OCI-LY1 (cell line): ENCODE measurements at regions not wholly inside any gene's neighbourhood (a gene's known extent, or its start where the extent isn't known, plus 50 kb on each side); places are given as distances from the start of the nearest gene placed in this dataset.
"Not testable (repeated sequence)": the region's sequence is repeated elsewhere in the genome, so short reads cannot be mapped to it uniquely, and the experiment has no call there.

ENCODE experiments used
- H2AFZ ChIP-seq: fragments of 200-600 bp; sonication (generic), shearing (Covaris generic); 2 replicates; pipeline ENCODE4 v1.6.0; 2014; ENCODE audit warnings: antibody characterized with exemption, mild to moderate bottlenecking, low read length
- H3F3A ChIP-seq: fragments of 200-600 bp; sonication (generic), shearing (Covaris generic); 2 replicates; pipeline ENCODE4 v1.6.0; 2014; ENCODE audit warnings: mild to moderate bottlenecking, antibody characterized with exemption, low read length, moderate library complexity; ENCODE audit not compliant: insufficient read depth
- H3K27ac ChIP-seq: fragments of 200-600 bp; sonication (generic); 2 replicates; pipeline ENCODE4 v1.5.1; 2014; ENCODE audit warnings: low read length, mixed run types, mild to moderate bottlenecking, low read depth; ENCODE audit not compliant: poor library complexity, severe bottlenecking
- H3K27me3 ChIP-seq: fragments of 200-600 bp; sonication (generic); 2 replicates; pipeline ENCODE4 v1.6.0; 2014; ENCODE audit warnings: antibody characterized with exemption, mild to moderate bottlenecking, low read length, moderate library complexity; ENCODE audit not compliant: insufficient read depth
- H3K36me3 ChIP-seq: fragments of 200-600 bp; sonication (generic); 2 replicates; pipeline ENCODE4 v1.6.1; 2014; ENCODE audit warnings: mild to moderate bottlenecking, antibody characterized with exemption, low read length, moderate library complexity, mixed read lengths; ENCODE audit not compliant: insufficient read depth
- H3K4me1 ChIP-seq: fragments of 200-600 bp; sonication (generic); 2 replicates; pipeline ENCODE4 v1.5.1; 2014; ENCODE audit warnings: mild to moderate bottlenecking, low read length, moderate library complexity; ENCODE audit not compliant: insufficient read depth, severe bottlenecking
- H3K4me2 ChIP-seq: fragments of 200-600 bp; sonication (generic), shearing (Covaris generic); 2 replicates; pipeline ENCODE4 v1.6.1; 2014; ENCODE audit warnings: low read length
- H3K4me3 ChIP-seq: fragments of 200-600 bp; sonication (generic); 2 replicates; pipeline ENCODE4 v1.5.1; 2014; ENCODE audit warnings: low read length, low read depth, mild to moderate bottlenecking, mixed read lengths; ENCODE audit not compliant: poor library complexity, severe bottlenecking
- H3K79me2 ChIP-seq: fragments of 200-600 bp; shearing (Covaris generic); 2 replicates; pipeline ENCODE4 v1.6.1; 2016; ENCODE audit warnings: mixed run types, low read length, mixed read lengths; ENCODE audit not compliant: insufficient read depth
- H3K9ac ChIP-seq: fragments of 200-600 bp; sonication (generic), shearing (Covaris generic); 2 replicates; pipeline ENCODE4 v1.6.1; 2014; ENCODE audit warnings: mild to moderate bottlenecking, low read length, mixed read lengths
- H3K9me2 ChIP-seq: fragments of 200-600 bp; sonication (generic), shearing (Covaris generic); 2 replicates; pipeline ENCODE4 v1.6.1; 2014; ENCODE audit warnings: low read depth, mild to moderate bottlenecking, low read length, mixed read lengths
- H3K9me3 ChIP-seq: fragments of 200-600 bp; shearing (Covaris generic); 2 replicates; pipeline ENCODE4 v1.6.1; 2014; ENCODE audit warnings: low read length, mixed read lengths
- H4K20me1 ChIP-seq: fragments of 200-600 bp; sonication (generic), shearing (Covaris generic); 2 replicates; pipeline ENCODE4 v1.6.0; 2016; ENCODE audit warnings: mild to moderate bottlenecking, low read length; ENCODE audit not compliant: insufficient read depth

GRCh38 chr2:111275047-111275853 lies 154.5 kb downstream of the BCL2L11 start:
- not testable (repeated sequence) for H3K27me3 ChIP-seq, H3K9me2 ChIP-seq, H3K27ac ChIP-seq, H3K9me3 ChIP-seq, H3K9ac ChIP-seq, H3K4me2 ChIP-seq, H3K79me2 ChIP-seq, H4K20me1 ChIP-seq, H2AFZ ChIP-seq, H3K36me3 ChIP-seq, H3F3A ChIP-seq, H3K4me3 ChIP-seq
- H3K4me1 ChIP-seq: peaks cover 14% of the 10 kb centered on the region

- H3K4me1 ChIP-seq: peaks cover 14% of the 10 kb centered on the region
- not testable (repeated sequence) for H3K36me3 ChIP-seq, H3K4me3 ChIP-seq, H3K27ac ChIP-seq, H3K27me3 ChIP-seq, H3K9me2 ChIP-seq, H3K79me2 ChIP-seq, H3F3A ChIP-seq, H3K9ac ChIP-seq, H3K4me2 ChIP-seq, H2AFZ ChIP-seq, H3K9me3 ChIP-seq, H4K20me1 ChIP-seq
Measured at GRCh38 chr2:111275854-111276171, 155.1 kb downstream of the BCL2L11 start.

DNA sequence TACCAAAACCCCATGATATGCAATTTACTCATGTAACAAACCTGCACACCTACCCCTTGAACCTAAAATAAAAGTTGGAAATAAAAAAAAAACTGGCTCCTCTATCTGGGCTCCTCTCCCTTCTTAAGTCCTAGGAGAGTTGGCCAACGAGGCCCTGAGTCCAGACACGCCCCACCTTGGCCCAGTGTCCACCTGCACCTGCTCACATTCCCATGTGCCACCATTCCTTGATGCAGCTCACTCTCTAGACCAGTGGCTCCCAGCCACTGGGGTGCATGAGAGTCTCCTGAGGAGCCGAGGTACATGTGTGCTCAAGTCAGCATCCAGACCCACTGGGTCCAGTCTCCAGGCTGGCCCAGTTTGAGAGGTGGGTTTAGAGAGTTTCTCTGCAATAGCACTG lies 157.4 kb downstream of the BCL2L11 start:
- not testable (repeated sequence) for H2AFZ ChIP-seq, H3K9me2 ChIP-seq

GRCh38 chr2:111280709-111281286 lies 160.1 kb downstream of the BCL2L11 start:
- H3K4me3 ChIP-seq, H3K79me2 ChIP-seq, H3K27ac ChIP-seq, H4K20me1 ChIP-seq, H3F3A ChIP-seq, H3K4me2 ChIP-seq, H3K9me2 ChIP-seq, H3K9ac ChIP-seq, H2AFZ ChIP-seq, H3K4me1 ChIP-seq, H3K36me3 ChIP-seq, H3K9me3 ChIP-seq, H3K27me3 ChIP-seq: not testable (repeated sequence)

More for the DNA sequence above, 157.4 kb downstream of the BCL2L11 start:
- H3K36me3 ChIP-seq, H3K79me2 ChIP-seq, H3K4me3 ChIP-seq, H3K9ac ChIP-seq, H3K9me3 ChIP-seq, H3K4me2 ChIP-seq, H4K20me1 ChIP-seq, H3K27me3 ChIP-seq, H3F3A ChIP-seq, H3K27ac ChIP-seq: not testable (repeated sequence)
- peaks cover 12% of the 10 kb centered on the region for H3K4me1 ChIP-seq

- H3K4me2 ChIP-seq, H2AFZ ChIP-seq, H3K4me3 ChIP-seq, H3F3A ChIP-seq, H3K36me3 ChIP-seq, H3K27ac ChIP-seq, H3K9me2 ChIP-seq, H3K27me3 ChIP-seq, H3K4me1 ChIP-seq, H3K79me2 ChIP-seq, H4K20me1 ChIP-seq, H3K9ac ChIP-seq, H3K9me3 ChIP-seq: not testable (repeated sequence)
Measured at GRCh38 chr2:111282162-111282561, 161.4 kb downstream of the BCL2L11 start.

DNA sequence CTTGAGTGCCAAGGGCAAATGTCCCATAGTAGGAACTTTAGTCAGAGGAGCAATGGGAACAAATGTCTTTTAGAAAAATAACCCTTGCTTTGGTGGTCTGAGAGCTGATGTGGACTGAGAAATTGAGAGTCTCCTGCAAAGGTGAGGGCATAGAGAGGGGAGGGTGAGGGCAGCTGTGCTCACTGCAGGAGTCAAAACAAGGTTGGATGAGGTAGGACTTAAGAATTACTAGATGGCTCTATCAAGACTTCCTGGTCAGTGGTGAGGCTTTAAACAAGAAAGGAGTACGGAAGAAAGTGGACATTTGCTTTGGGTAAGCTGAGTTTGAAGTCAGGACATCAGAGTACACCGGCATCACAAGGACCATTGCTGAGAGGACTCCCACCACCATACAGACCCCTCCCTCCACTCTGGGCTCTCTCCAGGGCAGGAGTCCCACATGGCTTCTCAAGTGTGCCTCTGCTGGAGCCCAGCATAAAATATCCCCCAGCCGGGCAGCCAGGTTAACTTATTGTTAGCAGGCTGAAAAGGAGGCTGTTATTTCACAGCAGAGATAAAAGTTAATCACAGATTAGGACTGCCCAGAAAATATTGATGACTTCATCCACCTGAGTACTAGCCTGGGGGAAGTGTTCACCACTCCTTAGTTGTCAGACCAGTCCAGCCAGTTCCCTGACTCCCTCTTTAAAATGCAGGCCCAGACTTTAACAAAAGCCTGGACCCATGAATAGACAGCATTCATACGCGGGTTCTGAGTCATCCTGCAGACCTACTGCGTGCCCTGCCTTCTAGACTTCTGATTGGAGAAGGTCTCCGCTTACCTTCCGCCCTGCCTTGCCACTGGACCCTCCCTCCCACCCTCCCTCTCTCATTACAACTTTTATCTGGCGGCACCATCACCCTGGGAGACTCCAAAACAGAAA lies 167.2 kb downstream of the BCL2L11 start:
- H2AFZ ChIP-seq, H3K36me3 ChIP-seq, H3K9ac ChIP-seq, H3F3A ChIP-seq, H3K4me1 ChIP-seq, H3K4me3 ChIP-seq, H3K79me2 ChIP-seq, H3K27ac ChIP-seq, H3K27me3 ChIP-seq, H3K9me3 ChIP-seq, H4K20me1 ChIP-seq, H3K4me2 ChIP-seq, H3K9me2 ChIP-seq: not testable (repeated sequence)

- not testable (repeated sequence) for H3K9ac ChIP-seq, H3K4me2 ChIP-seq
Measured at GRCh38 chr2:111290370-111290769, 169.7 kb downstream of the BCL2L11 start.

More at GRCh38 chr2:111290370-111290769, 169.7 kb downstream of the BCL2L11 start:
- not testable (repeated sequence) for H3K27ac ChIP-seq, H3K4me3 ChIP-seq, H3K79me2 ChIP-seq, H3K27me3 ChIP-seq, H4K20me1 ChIP-seq, H3K9me2 ChIP-seq, H3F3A ChIP-seq, H2AFZ ChIP-seq, H3K4me1 ChIP-seq, H3K9me3 ChIP-seq, H3K36me3 ChIP-seq
